ENCODE measurements at regions not wholly inside any gene's neighbourhood (a gene's known extent, or its start where the extent isn't known, plus 50 kb on each side); places are given as distances from the start of the nearest gene placed in this dataset.

- no peaks in the 10 kb centered on the region for H3F3A ChIP-seq (replicated peaks; ENCODE audit: low read depth)
- H3K36me3 Mint-ChIP-seq (ENCODE audit: low read depth), result peaks cover 54% of the 10 kb centered on the region
- no peak overlapping the region for H3K4me3 Mint-ChIP-seq
- peaks cover 57% of the 10 kb centered on the region for H3K9me3 Mint-ChIP-seq
- H3K27me3 ChIP-seq (ENCODE audit: insufficient read depth), result no peaks in the 10 kb centered on the region
- no peaks in the 10 kb centered on the region for H3K79me2 ChIP-seq (replicated peaks; ENCODE audit: insufficient read depth)
- peaks cover 4% of the 10 kb centered on the region for H3K36me3 ChIP-seq (ENCODE audit: insufficient read depth)
- H3K27ac Mint-ChIP-seq, result peak overlapping the region; percentile 30
- ATAC-seq (no peak), DNase-seq (ENCODE audit: low spot score) (no peak)
- no peak for TF ChIP-seq POLR2AphosphoS5 (IDR thresholded peaks at IDR 0.05; ENCODE audit: low read depth)
- no peak for TF ChIP-seq JUNB (IDR thresholded peaks at IDR 0.05; ENCODE audit: unreplicated experiment)
- no peak for TF ChIP-seq ZNF114 (CRISPR knock-in tag; IDR thresholded peaks at IDR 0.05)
- TF ChIP-seq ZNF331 (CRISPR knock-in tag; IDR thresholded peaks at IDR 0.05; ENCODE audit: low read depth), result no peak
- no peak for TF ChIP-seq EZH2phosphoT487 (IDR thresholded peaks at IDR 0.05; ENCODE audit: unreplicated experiment)
- no peak for TF ChIP-seq CTCF (conservative IDR thresholded peaks at IDR 0.05; ENCODE audit: low read depth in 2 of 2)
- TF ChIP-seq ZNF462 (CRISPR knock-in tag; IDR thresholded peaks at IDR 0.05), result no peak
- H3K9me2 ChIP-seq (ENCODE audit: insufficient read depth), result no peaks in the 10 kb centered on the region
- H3K4me1 ChIP-seq (ENCODE audit: insufficient read depth), result no peaks in the 10 kb centered on the region
- no peaks in the 10 kb centered on the region for H3K27me3 Mint-ChIP-seq (ENCODE audit: insufficient read depth, low read depth, poor library complexity)
- no peak overlapping the region; the same call in 1 of the 2 replicates for H3K27ac ChIP-seq (ENCODE audit: low read depth)
- peak overlapping the region; percentile 30; the same call in 1 of the 2 replicates for H3K4me2 ChIP-seq
- H2AFZ ChIP-seq, result no peak overlapping the region
- peaks cover 8% of the 10 kb centered on the region for H3K4me1 Mint-ChIP-seq
- no peak overlapping the region for H3K4me3 ChIP-seq
- H4K20me1 ChIP-seq (replicated peaks; ENCODE audit: insufficient read depth), result no peaks in the 10 kb centered on the region
Observed at GRCh38 chr7:13307040-13307439, 619.6 kb downstream of the ARL4A start.

All from GM23338 (cell line).